Type B pancreatic cell (in vitro differentiated cells): ENCODE measurements at regions not wholly inside any gene's neighbourhood (a gene's known extent, or its start where the extent isn't known, plus 50 kb on each side); places are given as distances from the start of the nearest gene placed in this dataset.
"Not testable (repeated sequence)": the region's sequence is repeated elsewhere in the genome, so short reads cannot be mapped to it uniquely, and the experiment has no call there.

Source experiments
- DNase-seq: peaks from one replicate; pipeline ENCODE4 v3.0.0; 2021; ENCODE audit warnings: mixed read lengths; ENCODE audit not compliant: unreplicated experiment; ENCODE audit errors: extremely low spot score
- H3K27ac Mint-ChIP-seq: 2 replicates; pipeline ENCODE4 v1.8.0; 2021; ENCODE audit warnings: mild to moderate bottlenecking, mixed read lengths
- H3K27me3 Mint-ChIP-seq: 2 replicates; pipeline ENCODE4 v1.8.0; 2021; ENCODE audit warnings: mixed read lengths
- H3K36me3 Mint-ChIP-seq: 2 replicates; pipeline ENCODE4 v1.8.0; 2021; ENCODE audit warnings: mixed read lengths
- H3K4me1 Mint-ChIP-seq: one replicate; pipeline ENCODE4 v1.8.0; 2021; ENCODE audit warnings: mixed read lengths; ENCODE audit not compliant: unreplicated experiment
- H3K4me3 Mint-ChIP-seq: 2 replicates; pipeline ENCODE4 v1.8.0; 2021; ENCODE audit warnings: mild to moderate bottlenecking, mixed read lengths
- H3K9me3 Mint-ChIP-seq: 2 replicates; pipeline ENCODE4 v1.8.0; 2021; ENCODE audit warnings: mixed read lengths
- TF ChIP-seq, protein P1 (sequence below): fragments of 200-600 bp; sonication (generic); conservative IDR thresholded peaks from 2 replicates; pipeline ENCODE4 v1.5.0; 2021; ENCODE audit warnings: antibody characterized with exemption, mild to moderate bottlenecking

DNA sequence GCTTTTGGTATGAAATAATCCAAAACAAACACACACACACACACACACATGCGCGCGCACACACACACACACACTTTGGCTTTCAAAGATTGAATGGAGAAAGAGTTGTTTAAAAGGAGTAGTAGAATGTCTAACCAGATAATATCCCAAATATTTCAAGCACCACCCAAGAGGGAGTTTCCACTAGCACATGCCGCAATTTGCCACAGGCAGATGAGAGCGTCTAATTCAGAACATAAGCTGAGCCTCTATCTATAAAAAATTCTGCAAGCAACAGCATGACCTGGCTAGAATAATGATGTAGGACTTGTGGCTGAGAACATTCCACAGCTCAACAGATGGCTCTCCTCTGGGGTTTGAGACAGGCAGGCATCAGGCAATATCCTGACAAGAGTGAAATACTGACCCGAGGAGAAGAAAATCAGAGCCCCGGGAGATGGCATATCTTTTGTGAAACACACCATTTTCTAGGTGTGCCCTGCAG is 302.5 kb upstream of the GADL1 start:
- Mint-ChIP-seq H3K36me3 (no peaks in the 10 kb centered on the region), H3K9me3 (peaks cover 6% of the 10 kb centered on the region), H3K27me3 (no peaks in the 10 kb centered on the region), H3K4me3 (no peak overlapping the region), H3K4me1 (peaks cover 7% of the 10 kb centered on the region), H3K27ac (no peak overlapping the region)
- TF ChIP-seq, protein P1, sequence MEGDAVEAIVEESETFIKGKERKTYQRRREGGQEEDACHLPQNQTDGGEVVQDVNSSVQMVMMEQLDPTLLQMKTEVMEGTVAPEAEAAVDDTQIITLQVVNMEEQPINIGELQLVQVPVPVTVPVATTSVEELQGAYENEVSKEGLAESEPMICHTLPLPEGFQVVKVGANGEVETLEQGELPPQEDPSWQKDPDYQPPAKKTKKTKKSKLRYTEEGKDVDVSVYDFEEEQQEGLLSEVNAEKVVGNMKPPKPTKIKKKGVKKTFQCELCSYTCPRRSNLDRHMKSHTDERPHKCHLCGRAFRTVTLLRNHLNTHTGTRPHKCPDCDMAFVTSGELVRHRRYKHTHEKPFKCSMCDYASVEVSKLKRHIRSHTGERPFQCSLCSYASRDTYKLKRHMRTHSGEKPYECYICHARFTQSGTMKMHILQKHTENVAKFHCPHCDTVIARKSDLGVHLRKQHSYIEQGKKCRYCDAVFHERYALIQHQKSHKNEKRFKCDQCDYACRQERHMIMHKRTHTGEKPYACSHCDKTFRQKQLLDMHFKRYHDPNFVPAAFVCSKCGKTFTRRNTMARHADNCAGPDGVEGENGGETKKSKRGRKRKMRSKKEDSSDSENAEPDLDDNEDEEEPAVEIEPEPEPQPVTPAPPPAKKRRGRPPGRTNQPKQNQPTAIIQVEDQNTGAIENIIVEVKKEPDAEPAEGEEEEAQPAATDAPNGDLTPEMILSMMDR = no peak
- DNase-seq = no peak

DNA sequence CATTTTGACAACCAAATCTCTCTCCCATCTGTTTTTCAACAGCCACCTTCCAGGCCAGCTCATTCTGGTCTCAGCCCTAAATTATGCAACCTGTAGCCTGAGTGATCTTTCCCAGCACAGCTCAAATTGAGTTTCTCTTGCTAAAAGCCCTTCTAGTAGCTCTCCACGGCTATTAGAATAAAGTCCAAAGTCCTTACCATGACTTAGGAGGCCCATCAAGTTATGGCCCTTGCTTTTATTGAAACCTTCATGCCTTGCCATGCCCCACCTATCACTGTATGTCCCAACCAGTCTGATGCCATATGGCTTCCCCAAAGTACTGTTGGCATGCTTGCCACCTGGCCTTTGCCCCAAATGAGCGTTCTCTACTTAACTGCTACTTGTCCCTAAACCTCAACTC is 303.5 kb upstream of the GADL1 start:
- no peak overlapping the region for H3K4me3 Mint-ChIP-seq
- no peaks in the 10 kb centered on the region for H3K36me3 Mint-ChIP-seq
- TF ChIP-seq, protein P1 = no peak
- H3K27ac Mint-ChIP-seq = no peak overlapping the region
- H3K4me1 Mint-ChIP-seq = peaks cover 10% of the 10 kb centered on the region
- no peak for DNase-seq
- H3K9me3 Mint-ChIP-seq = peaks cover 5% of the 10 kb centered on the region
- H3K27me3 Mint-ChIP-seq = no peaks in the 10 kb centered on the region

DNA sequence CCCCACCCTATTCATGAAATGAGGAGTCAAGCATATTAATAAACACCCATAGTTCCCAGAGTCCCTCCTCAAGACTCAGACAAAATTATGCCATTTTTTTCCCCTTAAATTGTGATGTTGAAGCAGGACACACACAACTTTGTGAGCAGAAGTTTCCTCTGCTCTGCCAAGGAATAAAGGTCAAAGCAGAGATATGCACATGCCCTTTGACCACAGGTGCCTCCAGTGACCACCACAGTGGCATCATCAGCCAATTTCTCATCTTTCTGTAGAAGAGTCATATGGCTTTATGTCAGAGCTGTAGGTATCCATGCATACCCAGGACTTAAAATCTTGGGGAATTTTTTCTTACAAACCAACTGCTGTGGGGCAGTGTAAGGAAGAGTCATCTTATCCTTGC is 304.4 kb upstream of the GADL1 start:
- Mint-ChIP-seq H3K4me3 (no peak overlapping the region), H3K27me3 (no peaks in the 10 kb centered on the region), H3K36me3 (no peaks in the 10 kb centered on the region), H3K9me3 (no peaks in the 10 kb centered on the region), H3K27ac (no peak overlapping the region), H3K4me1 (peaks cover 5% of the 10 kb centered on the region)
- TF ChIP-seq, protein P1 = no peak
- no peak for DNase-seq

DNA sequence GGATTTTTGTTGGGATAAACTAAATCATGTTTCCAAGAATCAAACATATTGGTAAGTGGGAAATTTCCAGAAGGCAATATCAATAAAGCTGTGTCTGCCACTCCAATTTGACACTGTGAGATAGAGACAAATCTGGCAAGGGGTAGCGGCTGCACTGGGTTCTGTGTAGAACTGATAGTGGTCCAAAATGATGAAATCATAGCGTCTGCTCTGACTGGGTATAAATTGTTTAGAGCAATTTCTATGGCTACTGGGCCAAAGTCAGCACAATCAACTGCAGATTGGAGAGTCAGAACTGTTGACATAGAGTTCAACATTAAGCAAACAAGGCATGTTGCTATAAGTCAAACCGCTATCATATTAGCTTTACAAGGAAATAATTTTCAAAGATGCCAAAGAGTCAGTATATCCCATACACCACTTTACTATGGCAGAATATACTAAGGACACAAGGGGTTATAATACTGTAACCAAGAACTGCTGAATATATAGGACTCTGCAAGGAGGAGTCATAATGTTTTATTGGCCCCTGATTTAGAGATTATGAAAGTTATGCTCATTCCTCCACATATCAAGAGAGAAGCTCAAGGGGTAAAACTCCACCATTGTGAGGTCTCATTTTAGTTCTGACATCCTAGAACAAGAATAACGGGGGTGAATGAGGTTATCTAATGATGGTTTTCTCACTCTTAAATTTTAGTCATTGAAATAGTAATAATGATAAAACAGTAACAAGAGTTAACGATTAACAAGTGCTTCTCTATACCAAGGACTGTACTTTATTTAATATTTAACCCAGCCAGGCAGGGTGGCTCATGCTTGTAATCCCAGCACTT is 309.7 kb upstream of the GADL1 start:
- TF ChIP-seq, protein P1 = no peak
- peaks cover 4% of the 10 kb centered on the region for H3K4me1 Mint-ChIP-seq
- no peak for DNase-seq
- H3K27ac Mint-ChIP-seq = no peak overlapping the region
- no peaks in the 10 kb centered on the region for H3K27me3 Mint-ChIP-seq
- H3K9me3 Mint-ChIP-seq = peaks cover 5% of the 10 kb centered on the region
- H3K4me3 Mint-ChIP-seq = no peak overlapping the region
- H3K36me3 Mint-ChIP-seq = no peaks in the 10 kb centered on the region

DNA sequence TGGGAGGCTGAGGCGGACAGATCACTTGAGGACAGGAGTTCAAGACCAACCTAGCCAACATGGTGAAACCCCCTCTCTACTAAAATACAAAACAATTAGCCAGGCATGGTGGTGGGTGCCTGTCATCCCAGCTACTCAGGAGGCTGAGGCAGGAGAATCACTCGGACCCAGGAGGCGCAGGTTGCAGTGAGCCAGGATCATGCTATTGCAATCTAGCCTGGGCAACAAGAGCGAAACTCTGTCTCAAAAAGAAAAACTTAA is 310.3 kb upstream of the GADL1 start:
- not testable (repeated sequence) for H3K27ac Mint-ChIP-seq, H3K4me1 Mint-ChIP-seq

DNA sequence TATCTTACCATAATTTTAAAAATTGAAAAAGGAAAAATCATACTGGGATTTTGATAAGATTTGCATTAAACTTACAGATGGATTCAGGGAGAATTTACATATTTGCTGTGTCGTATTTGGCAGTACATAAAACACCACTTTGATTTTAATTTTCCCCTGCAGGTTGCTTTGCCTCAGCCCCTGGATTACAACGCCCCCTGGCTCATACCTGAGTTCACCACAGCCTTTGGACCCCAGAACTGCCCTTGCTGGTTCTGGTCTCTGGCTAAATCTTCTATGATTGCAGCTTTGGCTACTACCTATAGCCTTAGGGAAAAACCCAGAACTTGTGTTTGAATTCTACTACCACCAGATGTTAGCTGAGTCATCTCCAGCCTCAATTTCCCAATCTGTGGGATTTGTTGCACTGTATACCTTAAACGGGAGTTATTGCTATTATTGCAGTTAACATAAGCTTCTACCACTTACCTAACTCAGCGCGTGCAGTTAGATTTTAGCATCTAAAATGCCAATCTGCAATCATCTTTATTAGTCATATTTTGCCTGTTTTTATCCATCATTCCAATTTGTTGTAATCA is 315.7 kb upstream of the GADL1 start:
- Mint-ChIP-seq H3K36me3 (no peaks in the 10 kb centered on the region), H3K27ac (no peak overlapping the region)

More for the DNA sequence above, 310.3 kb upstream of the GADL1 start:
- H3K36me3 Mint-ChIP-seq, H3K9me3 Mint-ChIP-seq, DNase-seq, H3K27me3 Mint-ChIP-seq, H3K4me3 Mint-ChIP-seq: not testable (repeated sequence)

More for the DNA sequence above, 315.7 kb upstream of the GADL1 start:
- H3K9me3 Mint-ChIP-seq = peaks cover 5% of the 10 kb centered on the region
- peaks cover 14% of the 10 kb centered on the region for H3K4me1 Mint-ChIP-seq
- H3K4me3 Mint-ChIP-seq = no peak overlapping the region
- H3K27me3 Mint-ChIP-seq = no peaks in the 10 kb centered on the region
- TF ChIP-seq, protein P1 = no peak
- no peak for DNase-seq
